ENCODE measurements at regions not wholly inside any gene's neighbourhood (a gene's known extent, or its start where the extent isn't known, plus 50 kb on each side); places are given as distances from the start of the nearest gene placed in this dataset.

- Histone ChIP-seq H3K18ac (ENCODE audit: extremely low read depth, low read length) (no peak overlapping the region), H2BK5ac (ENCODE audit: low read depth, low read length) (no peak overlapping the region), H3K27ac (ENCODE audit: low read depth, low read length) (no peak overlapping the region), H2BK20ac (ENCODE audit: low read length) (no peak overlapping the region), H3K79me1 (ENCODE audit: low read depth, low read length) (no peaks in the 10 kb centered on the region), H3K14ac (ENCODE audit: insufficient read length) (no peak overlapping the region), H3K9me3 (ENCODE audit: insufficient read depth in 2 of 2, low read depth in 1 of 2, low read length in 1 of 2) (no peaks in the 10 kb centered on the region), H3K79me2 (ENCODE audit: control insufficient read depth in 1 of 2, insufficient read depth in 2 of 2, low read length in 2 of 2) (no peaks in the 10 kb centered on the region), H4K20me1 (replicated peaks in 1 of 2; ENCODE audit: control insufficient read depth in 1 of 2, insufficient read depth in 2 of 2, low read length in 2 of 2) (no peaks in the 10 kb centered on the region), H3K4me2 (ENCODE audit: insufficient read depth in 1 of 2, low read depth in 2 of 2, low read length in 2 of 2) (no peak overlapping the region), H3K9ac (replicated peaks in 1 of 4; ENCODE audit: extremely low read depth in 1 of 4, low read depth in 3 of 4, low read length in 3 of 4) (no peak overlapping the region), H2AFZ (ENCODE audit: low read length) (no peak overlapping the region), H4K91ac (replicated peaks; ENCODE audit: insufficient read length, low read length) (no peak overlapping the region), H2BK15ac (ENCODE audit: low read length) (no peak overlapping the region), H3K4me1 (replicated peaks in 1 of 4; ENCODE audit: control insufficient read depth in 3 of 4, insufficient read depth in 4 of 4, low read length in 3 of 4) (no peaks in the 10 kb centered on the region), H3K4ac (replicated peaks; ENCODE audit: insufficient read length, low read depth, low read length) (no peak overlapping the region), H3K23ac (ENCODE audit: insufficient read length) (no peak overlapping the region), H3K4me3 (ENCODE audit: extremely low read depth in 1 of 4, insufficient read depth in 2 of 4, low read depth in 3 of 4, low read length in 4 of 4) (no peak overlapping the region), H3K27me3 (replicated peaks in 1 of 4; ENCODE audit: control insufficient read depth in 3 of 4, extremely low read depth in 1 of 4, insufficient read depth in 3 of 4, low read length in 3 of 4) (no peaks in the 10 kb centered on the region), H3K56ac (replicated peaks; ENCODE audit: insufficient read length, low read depth, low read length) (no peak overlapping the region), H4K8ac (ENCODE audit: extremely low read depth, insufficient read depth, low read length) (no peak overlapping the region), H4K5ac (ENCODE audit: insufficient read length, low read depth, low read length) (no peak overlapping the region), H2BK12ac (ENCODE audit: low read depth, low read length) (no peak overlapping the region), H3K23me2 (ENCODE audit: low read depth, low read length) (no peaks in the 10 kb centered on the region), H2BK120ac (replicated peaks; ENCODE audit: low read depth, low read length) (no peak overlapping the region), H2AK5ac (ENCODE audit: low read depth, low read length) (no peak overlapping the region), H3K36me3 (ENCODE audit: control insufficient read depth in 2 of 4, insufficient read depth in 4 of 4, low read length in 3 of 4) (no peaks in the 10 kb centered on the region)
- CTCF ChIA-PET (ENCODE audit: partially characterized antibody): interaction anchor here (0.6 to 1.2 kb wide), 4 partner anchors 9 to 1779 kb away, joined by 3 to 5 read pairs (median 4); no protein-coding TSS in a partner anchor
- 91% methylated on average over 1 of the region's 1 CpG; no CpG with 5 or more reads in 1 of the 2 experiments for WGBS, 2 experiments (ENCODE audit: extremely low coverage in 1 of 2, insufficient coverage in 1 of 2, insufficient read length in 1 of 2, insufficient replicate concordance in 2 of 2, low coverage in 1 of 2, low lambda C conversion rate in 2 of 2, missing lambda C conversion rate in 1 of 2)
- POLR2A ChIA-PET (ENCODE audit: partially characterized antibody): no interaction called here
- DNase-seq (ENCODE audit: low read depth in 1 of 2, low spot score in 2 of 2) (no peak), FAIRE-seq (no peak)
- no peak for TF ChIP-seq POLR2A (IDR thresholded peaks at IDR 0.05; ENCODE audit: control extremely low read depth in 1 of 2, low read depth in 2 of 2, low read length in 2 of 2)
- TF ChIP-seq CEBPB (IDR thresholded peaks at IDR 0.05; ENCODE audit: low read depth, low read length): no peak
- TF ChIP-seq SIX5 (IDR thresholded peaks at IDR 0.05; ENCODE audit: low read depth, low read length): no peak
- no peak for TF ChIP-seq USF2 (IDR thresholded peaks at IDR 0.05; ENCODE audit: low read length)
- no peak for TF ChIP-seq TAF1 (IDR thresholded peaks at IDR 0.05; ENCODE audit: low read depth, low read length)
- TF ChIP-seq TCF12 (IDR thresholded peaks at IDR 0.05; ENCODE audit: low read depth, low read length): no peak
- no peak for TF ChIP-seq CTCF (IDR thresholded peaks at IDR 0.05; ENCODE audit: control extremely low read depth in 1 of 3, insufficient read depth in 1 of 3, low read depth in 1 of 3, low read length in 3 of 3)
- TF ChIP-seq EZH2 (IDR thresholded peaks at IDR 0.05; ENCODE audit: low read depth, low read length, severe bottlenecking): no peak
- no peak for TF ChIP-seq POLR2AphosphoS5 (IDR thresholded peaks at IDR 0.05; ENCODE audit: low read depth, low read length)
- no peak for TF ChIP-seq CREB1 (IDR thresholded peaks at IDR 0.05)
Observed at GRCh38 chr3:30457081-30457480, 149.3 kb upstream of the TGFBR2 start.
